Choroid plexus epithelial cell (primary cell): ENCODE measurements at regions not wholly inside any gene's neighbourhood (a gene's known extent, or its start where the extent isn't known, plus 50 kb on each side); places are given as distances from the start of the nearest gene placed in this dataset.
"Not testable (repeated sequence)": the region's sequence is repeated elsewhere in the genome, so short reads cannot be mapped to it uniquely, and the experiment has no call there.

Experiments
- DNase-seq: peaks from one replicate; pipeline ENCODE4 v3.0.0-alpha.2; 2010; ENCODE audit warnings: low read depth
- H3K4me3 ChIP-seq: 2 replicates; pipeline ENCODE4 v1.5.1; 2011; ENCODE audit warnings: low read depth, mild to moderate bottlenecking, control low read depth, low read length, moderate library complexity
- TF ChIP-seq, protein P1 (sequence below): conservative IDR thresholded peaks from 2 replicates; pipeline ENCODE4 v1.5.1; 2011; ENCODE audit warnings: low read depth, mild to moderate bottlenecking, control low read depth, inconsistent platforms, low read length, moderate library complexity

DNA sequence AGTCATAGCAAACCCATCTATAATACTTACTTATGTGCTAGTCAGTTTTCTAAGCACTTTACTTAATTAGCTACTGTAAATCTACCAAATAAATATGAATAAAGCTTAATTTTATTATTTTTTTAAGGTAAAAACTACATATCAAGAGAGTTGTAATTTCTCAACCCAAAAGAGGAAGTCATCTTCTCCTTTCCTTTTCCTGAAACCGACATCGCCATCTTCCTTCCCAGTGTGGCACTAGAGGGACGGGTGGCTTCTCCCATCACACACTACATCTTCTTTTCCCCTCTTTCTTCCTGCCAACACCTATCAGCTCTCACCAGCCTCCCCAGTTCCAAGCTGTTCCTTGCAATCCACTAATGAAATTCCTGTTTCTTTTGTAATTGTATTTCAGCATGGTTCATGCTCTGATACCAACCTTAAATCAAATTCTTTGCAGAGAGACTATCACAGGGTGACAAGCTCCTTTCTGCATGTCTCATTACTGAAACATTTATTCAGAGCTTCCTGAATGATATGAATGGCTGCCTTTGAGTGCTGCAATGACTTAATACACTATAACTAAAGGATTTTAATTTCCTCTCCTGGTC lies 251.6 kb upstream of the FAM78B start:
- DNase-seq, result no peak
- TF ChIP-seq, protein P1, sequence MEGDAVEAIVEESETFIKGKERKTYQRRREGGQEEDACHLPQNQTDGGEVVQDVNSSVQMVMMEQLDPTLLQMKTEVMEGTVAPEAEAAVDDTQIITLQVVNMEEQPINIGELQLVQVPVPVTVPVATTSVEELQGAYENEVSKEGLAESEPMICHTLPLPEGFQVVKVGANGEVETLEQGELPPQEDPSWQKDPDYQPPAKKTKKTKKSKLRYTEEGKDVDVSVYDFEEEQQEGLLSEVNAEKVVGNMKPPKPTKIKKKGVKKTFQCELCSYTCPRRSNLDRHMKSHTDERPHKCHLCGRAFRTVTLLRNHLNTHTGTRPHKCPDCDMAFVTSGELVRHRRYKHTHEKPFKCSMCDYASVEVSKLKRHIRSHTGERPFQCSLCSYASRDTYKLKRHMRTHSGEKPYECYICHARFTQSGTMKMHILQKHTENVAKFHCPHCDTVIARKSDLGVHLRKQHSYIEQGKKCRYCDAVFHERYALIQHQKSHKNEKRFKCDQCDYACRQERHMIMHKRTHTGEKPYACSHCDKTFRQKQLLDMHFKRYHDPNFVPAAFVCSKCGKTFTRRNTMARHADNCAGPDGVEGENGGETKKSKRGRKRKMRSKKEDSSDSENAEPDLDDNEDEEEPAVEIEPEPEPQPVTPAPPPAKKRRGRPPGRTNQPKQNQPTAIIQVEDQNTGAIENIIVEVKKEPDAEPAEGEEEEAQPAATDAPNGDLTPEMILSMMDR, result no peak
- no peak overlapping the region for H3K4me3 ChIP-seq

DNA sequence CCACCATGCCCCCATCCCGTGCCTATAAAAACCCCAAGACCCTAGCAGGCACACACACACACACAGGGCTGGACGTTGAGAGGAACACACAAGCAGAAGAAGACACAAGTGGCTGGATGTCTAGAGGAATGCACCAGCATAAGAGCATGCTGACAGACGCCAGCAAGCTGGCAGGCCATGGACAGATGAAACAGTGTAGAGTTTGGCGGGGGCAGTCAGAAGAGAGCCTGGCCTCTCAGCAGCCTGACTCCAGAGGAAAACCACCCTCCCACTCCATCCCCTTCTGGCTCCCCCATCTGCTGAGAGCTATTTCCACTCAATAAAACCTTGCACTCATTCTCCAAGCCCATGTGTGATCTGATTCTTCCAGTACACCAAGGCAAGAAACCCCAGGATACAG lies 255.8 kb upstream of the FAM78B start:
- not testable (repeated sequence) for DNase-seq, H3K4me3 ChIP-seq

DNA sequence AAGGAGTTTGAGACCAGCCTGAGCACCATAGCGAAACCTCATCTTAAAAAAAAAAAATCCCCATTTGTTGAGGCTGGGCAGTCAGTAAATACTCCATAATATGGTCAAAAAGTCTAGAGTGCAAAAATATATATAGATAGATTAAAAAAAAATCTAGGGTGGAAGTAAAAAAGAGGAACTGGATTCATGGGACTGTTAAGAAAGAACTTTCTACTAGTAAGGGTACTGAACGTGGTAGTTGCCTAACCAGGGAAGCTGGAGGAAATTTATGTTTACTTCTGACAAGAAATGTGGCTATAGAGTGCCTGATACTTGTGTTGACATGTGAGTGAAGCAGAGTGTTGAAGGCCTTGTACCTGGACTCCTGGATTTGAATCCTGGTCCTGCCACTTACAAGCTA lies 265.9 kb upstream of the FAM78B start:
- no peak overlapping the region for H3K4me3 ChIP-seq
- TF ChIP-seq, protein P1, result no peak
- DNase-seq, result no peak

DNA sequence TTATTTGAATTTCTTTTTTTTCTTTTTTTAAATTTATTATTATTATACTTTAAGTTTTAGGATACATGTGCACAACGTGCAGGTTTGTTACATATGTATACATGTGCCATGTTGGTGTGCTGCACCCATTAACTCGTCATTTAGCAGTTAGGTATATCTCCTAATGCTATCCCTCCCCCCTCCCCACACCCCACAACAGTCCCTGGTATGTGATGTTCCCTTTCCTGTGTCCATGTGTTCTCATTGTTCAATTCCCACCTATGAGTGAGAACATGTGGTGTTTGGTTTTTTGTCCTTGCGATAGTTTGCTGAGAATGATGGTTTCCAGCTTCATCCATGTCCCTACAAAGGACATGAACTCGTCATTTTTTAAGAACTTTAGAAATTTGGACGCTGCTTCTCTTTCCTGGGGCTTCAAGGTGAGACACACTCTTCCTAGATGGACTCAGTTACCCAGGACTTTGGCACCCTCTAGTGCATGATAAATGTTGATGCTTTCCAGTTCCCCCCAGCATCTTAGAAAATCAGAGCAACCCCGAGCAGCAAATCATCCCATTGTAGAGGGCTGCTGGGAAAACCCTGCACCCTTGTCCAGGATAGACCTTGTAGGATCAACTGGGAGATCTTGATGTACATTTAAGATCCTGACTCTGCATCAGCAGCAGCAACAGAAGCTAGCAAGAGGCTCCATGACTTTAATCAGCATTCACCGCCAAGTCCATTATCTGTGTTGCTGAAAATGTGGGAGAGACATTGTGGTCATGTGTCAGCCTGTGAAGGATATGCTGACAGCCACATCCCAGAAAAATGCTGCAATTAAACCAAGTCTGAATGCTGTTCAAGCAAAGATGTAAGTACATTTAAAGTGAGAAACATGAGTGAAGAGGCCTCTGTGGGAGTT lies 266.9 kb upstream of the FAM78B start:
- DNase-seq, H3K4me3 ChIP-seq: not testable (repeated sequence)

DNA sequence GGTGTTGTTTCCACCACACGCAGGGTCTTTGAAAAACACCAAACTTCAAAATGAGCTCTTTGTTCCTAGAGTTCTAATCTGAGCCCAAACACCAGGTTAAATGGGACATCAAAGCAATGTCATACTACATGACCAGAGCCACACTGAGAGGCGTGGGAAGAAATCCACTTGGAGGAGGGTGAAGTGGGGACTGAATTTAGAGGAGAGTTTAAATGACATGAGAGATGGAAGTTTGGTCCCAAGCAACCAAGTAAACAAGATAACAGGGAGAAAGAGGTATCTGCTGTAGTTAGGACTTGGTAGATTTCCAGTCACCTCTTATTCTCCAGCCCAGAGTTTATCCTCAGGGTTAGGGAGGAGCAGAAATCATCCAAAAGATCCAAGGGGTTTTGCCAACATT lies 290.9 kb upstream of the FAM78B start:
- no peak for DNase-seq
- H3K4me3 ChIP-seq, result no peak overlapping the region
- TF ChIP-seq, protein P1, result no peak

DNA sequence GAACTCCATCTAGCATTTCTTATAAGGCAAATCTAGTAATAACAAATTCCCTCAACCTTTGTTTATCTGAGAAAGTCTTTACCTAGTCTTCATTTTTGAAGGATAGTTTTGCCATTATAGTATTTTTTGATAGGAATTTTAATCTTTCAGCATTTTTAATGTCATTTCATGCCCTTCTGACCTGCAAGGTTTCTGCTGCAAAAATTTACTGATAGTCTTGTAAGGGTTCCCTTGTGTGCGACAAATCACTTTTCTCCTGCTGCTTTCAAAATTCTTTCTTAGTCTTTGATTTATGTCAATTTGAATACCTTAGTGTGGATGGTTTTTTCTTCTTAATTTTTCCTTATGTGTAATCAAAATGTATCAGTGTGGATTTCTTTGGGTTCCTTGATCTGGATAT lies 297.5 kb upstream of the FAM78B start:
- no peak overlapping the region for H3K4me3 ChIP-seq
- TF ChIP-seq, protein P1, result no peak
- DNase-seq, result no peak

DNA sequence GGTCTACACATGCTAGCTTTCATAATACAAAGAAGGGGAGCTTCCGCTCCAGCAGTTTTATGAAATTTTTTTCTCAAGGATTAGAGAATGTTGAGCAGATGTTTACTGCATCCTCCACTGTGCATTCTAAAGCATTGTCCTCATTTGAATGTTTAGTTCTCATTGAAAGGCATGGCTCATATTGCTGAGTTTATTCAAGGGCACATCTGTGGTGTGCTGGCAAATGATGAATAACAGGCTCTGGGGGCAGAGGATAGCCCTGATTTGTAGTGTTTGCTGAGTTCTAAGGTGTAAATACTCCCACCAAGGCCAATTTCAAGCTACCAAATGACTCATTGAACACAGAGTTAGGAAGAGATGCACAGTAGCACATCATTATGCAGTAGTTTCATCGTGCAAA lies 303.2 kb upstream of the FAM78B start:
- TF ChIP-seq, protein P1, result no peak

DNA sequence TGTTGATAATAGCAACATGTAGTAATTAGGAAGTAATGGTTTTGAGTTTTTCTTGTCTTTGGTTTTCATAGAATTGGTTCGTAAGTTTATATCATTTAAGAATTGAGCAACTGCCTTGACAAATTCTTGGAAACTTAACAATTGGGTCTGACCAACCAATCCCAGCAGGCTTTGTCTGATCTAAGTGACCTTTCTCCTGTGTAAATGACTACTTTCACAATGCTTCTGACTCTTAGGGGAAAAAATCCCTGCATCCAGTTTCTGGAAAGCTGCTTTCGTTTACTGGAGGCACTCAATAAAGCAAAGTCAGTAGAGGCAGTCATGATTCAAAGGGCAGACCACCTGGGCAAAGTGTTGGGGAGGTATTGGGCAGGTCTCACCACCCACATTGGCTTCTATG lies 303.6 kb upstream of the FAM78B start:
- TF ChIP-seq, protein P1, result no peak
- DNase-seq, result no peak
- H3K4me3 ChIP-seq, result no peak overlapping the region

More for the DNA sequence above, 303.2 kb upstream of the FAM78B start:
- DNase-seq, result no peak
- no peak overlapping the region for H3K4me3 ChIP-seq
